ENCODE measurements at regions not wholly inside any gene's neighbourhood (a gene's known extent, or its start where the extent isn't known, plus 50 kb on each side); places are given as distances from the start of the nearest gene placed in this dataset.

- no peak for ATAC-seq
These were observed 188.2 kb upstream of the DDHD1 start for GRCh38 chr14:53341324-53341723.

GRCh38 chr14:53338192-53338591 lies 185.1 kb upstream of the DDHD1 start:
- ATAC-seq, result no peak

GRCh38 chr14:53336729-53337128 lies 183.6 kb upstream of the DDHD1 start:
- no peak for ATAC-seq

GRCh38 chr14:53333809-53334208 lies 180.7 kb upstream of the DDHD1 start:
- ATAC-seq, result no peak

GRCh38 chr14:53331921-53332320 lies 178.8 kb upstream of the DDHD1 start:
- ATAC-seq, result no peak

GRCh38 chr14:53331247-53331646 lies 178.1 kb upstream of the DDHD1 start:
- no peak for ATAC-seq

GRCh38 chr14:53330441-53330840 lies 177.3 kb upstream of the DDHD1 start:
- no peak for ATAC-seq

GRCh38 chr14:53328841-53329240 lies 175.7 kb upstream of the DDHD1 start:
- no peak for ATAC-seq

GRCh38 chr14:53327716-53328115 lies 174.6 kb upstream of the DDHD1 start:
- ATAC-seq, result peak; percentile 69

- no peak for ATAC-seq
These were observed 172.2 kb upstream of the DDHD1 start for GRCh38 chr14:53325176-53325806.

- ATAC-seq, result no peak
These were observed 163.4 kb upstream of the DDHD1 start for GRCh38 chr14:53316504-53316903.

GRCh38 chr14:53310412-53310811 lies 157.3 kb upstream of the DDHD1 start:
- ATAC-seq, result no peak

- no peak for ATAC-seq
These were observed 153.8 kb upstream of the DDHD1 start for GRCh38 chr14:53306911-53307310.

GRCh38 chr14:53306267-53306721 lies 153.2 kb upstream of the DDHD1 start:
- ATAC-seq, result peak; percentile 64

GRCh38 chr14:53304726-53305381 lies 151.7 kb upstream of the DDHD1 start:
- ATAC-seq, result no peak

GRCh38 chr14:53295985-53296582 lies 143.0 kb upstream of the DDHD1 start:
- ATAC-seq, result no peak

- no peak for ATAC-seq
These were observed 142.2 kb upstream of the DDHD1 start for GRCh38 chr14:53295372-53295771.

- no peak for ATAC-seq
These were observed 133.2 kb upstream of the DDHD1 start for GRCh38 chr14:53286301-53286700.

GRCh38 chr14:53285821-53286220 lies 132.7 kb upstream of the DDHD1 start:
- ATAC-seq, result no peak

- no peak for ATAC-seq
These were observed 131.9 kb upstream of the DDHD1 start for GRCh38 chr14:53285064-53285463.

- peak; percentile 87 for ATAC-seq
These were observed 125.7 kb upstream of the DDHD1 start for GRCh38 chr14:53278602-53279506.

GRCh38 chr14:53273671-53274072 lies 120.5 kb upstream of the DDHD1 start:
- ATAC-seq, result peak; percentile 85

- ATAC-seq, result peak; percentile 37
These were observed 111.9 kb upstream of the DDHD1 start for GRCh38 chr14:53265025-53265424.
